NCI-H82 (cell line): ENCODE measurements at regions not wholly inside any gene's neighbourhood (a gene's known extent, or its start where the extent isn't known, plus 50 kb on each side); places are given as distances from the start of the nearest gene placed in this dataset.
"Not testable (repeated sequence)": the region's sequence is repeated elsewhere in the genome, so short reads cannot be mapped to it uniquely, and the experiment has no call there.

Experiments used
- DNase-seq: peaks from one replicate; lab custom pipeline; 2025; lab: John Stamatoyannopoulos, UW

DNA sequence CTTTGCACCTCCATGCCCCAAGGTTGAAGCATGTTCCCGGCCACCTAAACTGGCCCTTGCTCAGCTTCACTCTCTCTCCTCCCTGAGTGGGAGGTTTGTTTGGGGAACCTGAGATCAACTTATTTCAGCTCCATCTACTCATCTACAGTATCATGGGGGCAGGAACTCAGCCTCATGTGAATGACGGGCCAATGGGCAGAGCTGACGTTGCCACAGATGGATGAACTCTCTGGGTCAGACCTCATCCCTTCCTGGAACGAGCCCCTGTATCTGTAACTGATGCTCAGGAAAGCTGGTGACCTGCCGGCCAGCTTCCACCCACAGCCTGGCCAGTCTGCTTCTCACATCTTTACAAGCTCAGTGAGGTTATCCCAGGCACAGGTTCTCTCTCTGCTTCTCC, 369.6 kb downstream of the IRX2 start:
- no peak for DNase-seq

DNA sequence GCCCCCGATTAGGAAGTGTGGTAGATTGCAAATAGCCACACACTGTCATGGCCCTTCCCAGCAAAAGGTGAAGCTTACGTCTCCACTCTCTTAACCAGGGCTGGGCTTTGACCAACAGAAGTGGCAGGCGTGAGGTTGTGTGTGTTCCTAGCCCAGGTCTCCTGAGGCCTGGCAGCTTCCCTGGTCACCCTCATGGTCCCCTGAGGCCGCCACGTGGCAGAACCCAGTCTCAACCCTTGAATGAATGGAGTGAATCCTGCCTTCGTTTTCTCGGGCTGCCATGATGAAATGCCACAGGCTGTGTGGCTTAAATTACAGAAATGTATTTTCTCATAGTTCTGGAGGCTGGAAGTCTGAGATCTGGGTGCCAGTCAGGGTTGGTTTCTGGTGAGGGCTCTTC, 370.4 kb downstream of the IRX2 start:
- no peak for DNase-seq

- no peak for DNase-seq
Observed at GRCh38 chr5:2378976-2379375, 372.5 kb downstream of the IRX2 start.

- DNase-seq: no peak
Observed at GRCh38 chr5:2378108-2378507, 373.4 kb downstream of the IRX2 start.

DNA sequence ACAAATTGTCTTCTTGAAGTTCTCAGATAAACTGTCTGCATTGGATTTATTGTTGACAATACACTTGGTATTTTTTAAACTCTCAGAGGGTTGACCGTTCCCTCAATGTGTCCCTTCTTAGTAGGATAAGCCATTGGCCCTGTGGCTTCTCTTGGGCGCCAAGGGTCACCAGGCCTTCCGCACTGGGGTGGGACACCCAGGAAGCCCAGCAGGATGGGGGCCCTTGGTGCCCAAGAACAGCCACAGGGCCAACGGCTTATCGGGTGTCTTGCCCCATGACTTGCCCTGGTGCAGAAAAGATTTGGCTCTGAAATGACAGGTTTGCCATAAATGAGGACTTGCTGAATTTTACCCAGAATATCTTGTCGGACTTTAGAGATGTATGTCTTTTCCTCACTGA, 375.0 kb downstream of the IRX2 start:
- no peak for DNase-seq

DNA sequence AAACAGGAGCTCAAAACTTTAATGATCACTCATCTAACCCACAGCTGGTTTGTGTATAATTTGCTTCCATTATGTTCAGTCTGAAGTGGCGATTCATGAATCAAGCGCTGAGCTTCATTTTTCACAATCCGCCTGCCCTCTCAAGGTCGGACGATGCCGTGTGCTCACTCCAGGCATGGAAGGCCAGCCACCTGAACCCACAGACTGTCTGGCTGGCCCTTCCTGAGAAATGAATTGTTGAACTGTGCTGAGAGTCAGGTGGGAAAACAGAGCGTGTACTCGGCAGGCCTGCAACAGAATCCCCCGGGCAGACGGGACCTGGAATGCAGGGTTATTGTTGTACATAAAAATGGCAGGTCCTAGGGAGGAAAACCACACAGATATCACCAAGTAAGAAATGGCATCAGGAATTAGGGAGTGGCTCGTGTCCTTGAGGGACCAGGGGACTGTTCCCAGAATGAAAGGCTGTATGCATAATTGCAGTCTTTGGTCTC, 375.7 kb downstream of the IRX2 start:
- DNase-seq: no peak

DNA sequence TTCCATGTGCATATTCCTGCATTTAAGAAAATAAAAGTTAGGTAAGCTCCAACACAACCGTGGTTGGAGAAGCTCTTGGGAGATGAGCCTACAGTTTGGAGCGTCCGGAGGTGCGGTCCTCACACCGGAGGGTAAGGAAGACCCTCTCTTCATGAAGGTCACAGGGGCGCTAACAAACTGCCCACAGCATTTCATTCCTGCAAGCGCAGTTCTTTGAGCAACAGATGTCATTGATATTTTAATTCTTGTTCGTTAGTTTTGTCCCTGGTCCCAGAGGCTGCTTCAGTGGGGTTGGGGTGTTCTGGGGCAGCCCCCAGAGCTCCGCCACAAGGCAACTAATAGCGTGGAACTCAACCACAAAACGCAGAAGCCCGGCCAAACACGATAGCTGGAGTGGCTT, 376.2 kb downstream of the IRX2 start:
- no peak for DNase-seq

DNA sequence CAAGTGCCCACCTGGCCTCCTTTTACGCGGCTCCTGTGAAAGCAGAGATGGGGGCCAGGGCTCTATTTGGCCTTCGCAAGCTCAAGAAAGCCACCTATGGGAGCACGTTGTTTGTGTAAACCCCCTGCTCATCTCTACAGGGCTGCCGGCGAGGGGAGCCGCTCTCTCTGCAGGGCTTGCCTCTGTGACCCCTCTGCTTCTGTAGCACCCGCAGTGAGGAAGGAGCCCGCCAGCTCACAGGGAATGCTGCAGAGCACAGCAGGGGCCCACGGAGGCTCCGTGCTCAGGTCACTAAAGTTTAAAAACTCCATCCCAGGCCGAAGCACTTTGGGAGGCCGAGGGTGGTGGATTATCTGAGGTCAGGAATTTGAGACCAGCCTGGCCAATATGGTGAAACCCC, 376.8 kb downstream of the IRX2 start:
- DNase-seq: no peak

DNA sequence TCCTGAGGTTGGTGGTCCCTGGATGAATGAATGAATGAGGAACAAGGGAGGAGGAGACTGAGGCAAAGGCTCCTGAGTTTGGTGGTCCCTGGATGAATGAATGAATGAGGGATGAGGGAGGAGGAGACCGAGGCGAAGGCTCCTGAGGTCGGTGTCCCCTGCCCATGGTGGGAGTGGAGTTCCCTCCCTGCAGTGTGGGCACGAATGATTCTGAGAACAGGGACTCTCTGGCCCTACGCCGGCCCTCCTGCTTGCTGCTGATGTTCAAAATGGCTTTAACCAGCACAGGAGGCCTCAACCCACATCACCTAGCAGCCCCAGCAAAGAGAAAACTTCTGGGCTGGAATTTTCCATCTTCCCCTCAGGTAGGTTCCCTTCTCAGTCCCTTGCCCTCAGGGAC, 377.8 kb downstream of the IRX2 start:
- no peak for DNase-seq

DNA sequence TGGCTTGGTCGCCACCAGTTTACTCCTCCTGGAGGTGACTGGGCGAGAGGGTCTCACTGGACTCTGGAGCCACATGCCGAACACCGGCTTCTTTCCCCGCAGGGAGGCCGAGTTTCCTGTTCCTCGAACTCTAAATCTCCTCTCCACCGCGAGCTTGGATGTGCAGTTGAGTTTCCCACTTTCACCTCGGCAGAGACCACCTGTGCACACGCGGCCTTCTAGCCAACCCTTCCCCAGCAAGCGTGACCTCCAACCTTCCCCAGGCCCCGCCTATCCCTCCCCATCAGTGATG, 380.1 kb downstream of the IRX2 start:
- DNase-seq: no peak

DNA sequence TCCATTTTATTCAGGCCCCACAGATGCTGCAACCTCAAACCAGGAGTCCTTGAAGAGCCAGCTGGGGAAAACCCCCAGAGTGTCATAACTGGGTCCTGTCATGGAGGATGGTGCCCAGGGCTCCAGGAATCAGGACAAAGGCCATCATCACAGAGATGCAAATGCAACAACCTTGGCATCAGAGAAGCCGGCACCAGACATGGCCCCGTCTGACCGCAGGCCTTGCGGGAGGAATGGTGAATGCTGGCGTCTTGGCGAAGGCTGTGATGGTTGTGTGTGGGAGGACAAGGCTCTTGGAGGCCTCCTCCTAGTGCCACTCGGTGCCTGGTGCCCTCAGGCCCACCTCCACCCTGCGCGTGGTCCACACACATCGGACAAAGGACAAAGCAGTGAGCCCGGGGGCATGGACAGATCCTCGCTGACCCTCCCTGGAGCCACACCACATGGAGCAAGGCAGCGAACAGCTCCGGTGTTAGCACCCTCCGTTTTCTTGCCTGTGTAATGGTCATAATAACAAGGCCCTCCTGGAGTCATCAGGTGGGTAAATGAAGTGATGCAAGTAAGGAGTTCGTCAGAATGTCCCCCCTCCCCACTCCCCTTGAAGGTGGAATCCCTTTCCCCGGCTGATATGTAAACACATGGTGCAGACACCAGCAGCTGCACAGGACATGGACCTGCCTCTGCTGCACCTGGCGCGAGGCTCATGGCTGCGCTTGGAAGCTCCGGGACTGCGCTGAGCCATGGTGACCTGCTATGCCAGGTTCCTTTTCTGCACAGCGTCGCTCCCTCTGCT, 380.7 kb downstream of the IRX2 start:
- DNase-seq: no peak

GRCh38 chr5:2369178-2369577, 382.3 kb downstream of the IRX2 start:
- no peak for DNase-seq

DNA sequence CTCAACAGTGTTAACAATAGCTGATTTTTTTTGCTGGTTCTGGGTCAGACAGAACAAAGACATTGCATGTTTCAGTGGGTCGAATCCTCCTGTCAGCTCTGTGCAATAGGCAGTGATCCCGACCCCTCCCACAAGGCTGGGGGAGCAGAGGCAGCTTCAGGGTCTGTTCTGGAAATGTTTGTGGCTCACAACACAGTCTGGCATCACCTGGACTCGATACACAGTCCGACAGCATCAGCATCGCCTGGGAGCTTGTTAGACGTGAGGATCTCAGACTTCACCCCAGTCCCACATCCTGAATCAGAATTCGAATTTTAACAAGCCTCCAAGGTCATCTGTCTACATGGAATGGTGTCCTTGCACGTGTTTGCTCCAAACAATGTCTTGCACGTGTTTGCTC, 384.7 kb downstream of the IRX2 start:
- no peak for DNase-seq

DNA sequence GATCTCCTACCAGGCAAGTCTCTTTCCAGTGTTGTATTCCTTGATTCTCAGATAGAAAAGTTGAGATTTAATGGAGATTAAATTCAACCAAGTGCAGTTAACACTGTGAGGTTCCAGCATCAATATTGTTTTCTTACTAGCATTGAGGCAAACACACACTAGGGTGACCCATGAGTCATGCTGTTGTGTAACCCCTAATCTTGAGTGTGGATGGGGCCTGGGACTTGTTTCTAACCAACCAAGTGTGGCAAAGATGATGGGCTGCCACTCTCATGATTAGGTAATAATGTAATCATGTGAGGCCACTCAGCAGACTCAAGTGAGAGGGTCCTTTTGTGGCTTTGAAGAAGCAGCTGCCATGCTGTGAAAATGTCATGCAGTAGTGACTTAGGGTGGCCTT, 394.2 kb downstream of the IRX2 start:
- no peak for DNase-seq

DNA sequence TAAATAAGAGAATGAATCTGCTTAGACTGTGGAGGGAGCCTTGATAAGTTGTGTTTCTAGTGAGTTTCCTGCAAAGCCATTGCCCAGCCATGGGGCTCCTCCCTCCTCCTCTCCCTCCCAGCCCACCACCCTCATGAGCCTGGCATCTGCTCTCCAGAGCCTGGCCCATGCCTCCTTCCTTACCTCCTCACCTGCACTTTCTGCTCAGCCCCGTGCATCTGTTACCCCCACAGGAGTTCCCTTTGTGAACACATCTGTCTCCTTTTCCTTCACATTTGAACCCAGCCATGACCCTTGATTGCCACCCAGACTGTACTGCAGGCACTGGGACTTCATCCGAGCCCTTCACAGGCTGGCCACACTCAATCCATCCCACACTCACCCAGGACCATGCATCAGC, 395.6 kb downstream of the IRX2 start:
- DNase-seq: no peak

DNA sequence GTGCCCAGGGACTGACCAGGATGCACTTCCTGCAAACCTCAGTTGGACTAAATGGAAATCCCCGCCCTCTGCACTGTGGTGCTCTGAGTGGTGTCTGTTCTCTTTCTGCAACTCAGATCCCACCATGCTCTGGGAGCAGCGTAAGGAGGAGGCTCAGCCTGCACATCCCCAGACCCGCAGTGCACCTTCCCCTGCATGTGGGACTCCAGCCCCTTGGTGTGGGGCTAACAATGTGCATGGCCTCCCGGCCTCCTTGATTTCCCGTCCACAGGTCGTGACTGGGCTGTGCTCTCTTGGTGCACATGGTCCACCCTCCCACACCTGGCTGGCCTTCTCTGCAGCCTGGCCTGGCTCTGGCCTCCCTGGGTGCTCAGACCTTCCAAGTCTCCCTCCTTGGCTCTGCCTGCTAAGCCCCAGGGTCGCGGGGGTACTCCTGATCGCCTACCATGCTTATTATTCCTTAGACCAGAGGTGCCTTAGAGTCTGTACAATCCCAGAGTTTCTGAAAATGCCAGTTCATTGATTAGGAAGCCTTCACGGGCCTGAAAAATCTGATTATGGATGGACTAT, 397.5 kb downstream of the IRX2 start:
- DNase-seq: no peak

- DNase-seq: no peak
Observed at GRCh38 chr5:2353211-2353610, 398.3 kb downstream of the IRX2 start.

DNA sequence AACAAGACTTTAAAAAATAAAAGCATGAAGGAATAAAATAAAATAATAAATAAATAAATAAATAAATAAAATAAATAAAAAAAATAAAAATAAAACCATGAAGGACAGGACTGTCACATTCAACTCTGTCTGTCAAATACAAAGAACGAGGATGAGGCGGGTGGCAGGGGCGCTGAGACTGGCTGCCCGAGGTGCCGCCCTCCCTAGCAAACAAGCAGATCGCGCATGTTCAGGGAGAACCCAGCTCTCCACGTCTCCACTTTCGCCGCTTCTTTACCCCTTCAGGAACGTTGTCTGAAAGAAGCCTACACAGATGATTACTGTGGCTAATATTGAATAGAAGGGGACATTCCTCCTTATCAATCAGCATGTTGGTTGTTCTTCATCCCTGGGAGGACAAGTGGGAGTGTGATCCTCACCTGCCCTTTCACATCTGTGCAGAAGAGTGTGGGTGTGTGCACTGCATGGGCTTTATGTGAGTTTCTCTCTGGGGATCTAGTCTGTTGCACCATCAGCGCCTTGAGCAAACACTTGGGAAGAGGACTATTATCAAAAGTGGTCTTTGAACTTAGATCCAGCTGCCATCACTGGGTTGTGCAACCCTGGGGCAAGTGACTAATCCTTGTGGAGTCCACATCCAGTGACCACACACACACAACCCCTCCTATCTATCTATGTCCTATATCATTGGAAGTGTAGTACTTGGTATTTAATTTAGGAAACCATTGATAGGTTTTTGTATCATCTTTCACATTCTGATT, 399.2 kb downstream of the IRX2 start:
- DNase-seq: no peak

DNA sequence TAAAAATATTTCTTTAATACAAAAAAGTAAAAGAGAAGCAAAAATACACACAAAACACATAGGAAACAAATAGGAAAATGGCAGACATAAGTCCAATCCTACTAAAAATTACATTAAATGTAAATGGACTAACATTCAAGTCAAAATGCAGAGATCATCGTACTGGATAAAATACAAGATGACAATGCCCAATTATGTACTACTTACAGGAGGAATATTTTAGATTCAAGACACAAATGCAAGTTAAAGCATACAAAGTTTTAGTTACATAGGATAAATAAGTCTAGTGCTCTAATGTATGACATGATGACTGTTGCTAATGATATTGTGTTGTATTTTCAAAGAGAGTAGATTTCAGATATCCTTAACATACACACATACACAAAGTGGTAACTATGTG, 401.7 kb downstream of the IRX2 start:
- not testable (repeated sequence) for DNase-seq

DNA sequence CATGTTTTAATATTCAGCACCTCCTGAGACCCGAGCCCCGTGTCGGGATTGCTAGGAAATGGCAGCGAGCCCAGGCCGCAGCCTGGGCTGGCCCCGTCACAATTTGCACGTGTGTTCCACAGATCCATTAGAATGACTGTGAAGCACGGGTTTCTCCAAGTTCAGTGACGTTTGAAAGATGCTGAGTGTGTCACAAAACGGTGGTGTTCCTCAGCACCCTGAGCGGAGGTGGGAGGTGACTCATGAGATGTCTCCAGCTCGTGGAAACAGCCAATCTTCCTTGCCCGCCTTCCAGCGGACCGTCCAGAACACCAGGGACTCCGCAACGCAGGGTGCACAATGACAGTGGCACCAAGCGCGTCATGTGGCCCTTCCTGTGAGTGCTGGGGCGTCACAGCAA, 412.8 kb downstream of the IRX2 start:
- DNase-seq: no peak

DNA sequence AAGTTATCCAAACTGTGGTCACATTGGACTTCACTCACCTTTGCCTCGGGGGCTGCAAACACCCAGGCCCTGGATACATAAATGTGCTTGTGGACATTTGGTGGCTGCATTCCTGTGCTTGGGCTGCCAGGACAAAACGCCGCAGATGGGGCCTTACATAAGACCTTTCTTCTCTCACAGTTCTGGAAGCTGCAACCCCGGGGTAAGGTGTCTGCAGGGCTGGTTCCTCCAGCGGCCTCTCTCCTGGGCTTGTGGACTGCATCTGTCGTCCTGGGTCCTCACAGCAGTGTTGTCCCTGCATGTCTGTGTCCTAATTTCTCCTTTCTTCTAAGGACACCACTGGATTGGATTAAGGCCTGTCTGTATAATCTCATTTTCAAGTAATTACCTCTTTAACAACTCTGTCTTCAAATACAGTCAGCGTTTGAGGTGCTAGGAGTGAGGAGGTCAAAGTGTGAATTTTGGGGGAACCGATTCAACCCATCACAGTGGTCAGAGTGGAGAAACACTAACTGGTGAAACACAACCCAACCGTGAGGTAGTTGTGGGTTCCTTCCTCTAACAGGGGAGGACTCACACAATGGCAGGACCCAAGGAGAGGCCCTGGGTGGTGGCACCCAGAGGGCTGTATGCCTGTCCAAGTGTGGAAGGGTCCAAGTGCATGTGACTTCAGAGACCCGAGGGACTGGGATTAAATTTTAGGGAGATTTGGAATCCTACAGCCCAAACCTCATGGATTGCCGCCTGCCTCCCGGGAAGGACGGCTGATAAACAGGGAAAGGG, 415.6 kb downstream of the IRX2 start:
- peak; percentile 17 for DNase-seq

DNA sequence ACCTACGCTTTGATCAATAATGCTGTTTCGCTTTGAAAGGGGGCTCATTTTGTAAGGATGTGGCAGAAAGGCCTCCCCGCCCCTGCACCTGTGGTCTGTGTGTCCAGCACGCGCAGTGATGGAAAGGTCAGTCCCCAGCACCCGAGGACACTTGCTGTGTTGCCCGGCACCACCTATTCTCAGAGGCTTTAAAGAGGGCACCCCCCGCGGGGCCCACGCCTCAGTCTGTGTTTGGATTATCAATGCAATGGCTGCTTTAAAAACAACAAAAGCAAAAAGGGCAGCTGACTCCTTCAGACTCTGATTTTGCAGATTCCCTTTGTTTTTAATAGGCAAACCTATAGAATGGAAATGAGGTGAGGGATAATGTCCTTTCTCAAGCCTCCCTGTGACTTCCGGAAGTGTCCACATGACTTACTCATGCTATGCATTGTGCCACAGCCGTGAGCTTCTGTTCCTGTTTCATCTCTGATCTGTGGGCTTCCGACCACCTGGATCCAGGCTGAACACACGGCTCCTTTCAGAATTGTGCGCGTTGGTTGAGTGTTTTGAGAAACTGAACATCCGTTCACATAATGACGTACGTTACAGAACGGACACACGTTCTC, 416.2 kb downstream of the IRX2 start:
- no peak for DNase-seq
